ENCODE measurements at regions not wholly inside any gene's neighbourhood (a gene's known extent, or its start where the extent isn't known, plus 50 kb on each side); places are given as distances from the start of the nearest gene placed in this dataset.
"Not testable (repeated sequence)": the region's sequence is repeated elsewhere in the genome, so short reads cannot be mapped to it uniquely, and the experiment has no call there.

DNA sequence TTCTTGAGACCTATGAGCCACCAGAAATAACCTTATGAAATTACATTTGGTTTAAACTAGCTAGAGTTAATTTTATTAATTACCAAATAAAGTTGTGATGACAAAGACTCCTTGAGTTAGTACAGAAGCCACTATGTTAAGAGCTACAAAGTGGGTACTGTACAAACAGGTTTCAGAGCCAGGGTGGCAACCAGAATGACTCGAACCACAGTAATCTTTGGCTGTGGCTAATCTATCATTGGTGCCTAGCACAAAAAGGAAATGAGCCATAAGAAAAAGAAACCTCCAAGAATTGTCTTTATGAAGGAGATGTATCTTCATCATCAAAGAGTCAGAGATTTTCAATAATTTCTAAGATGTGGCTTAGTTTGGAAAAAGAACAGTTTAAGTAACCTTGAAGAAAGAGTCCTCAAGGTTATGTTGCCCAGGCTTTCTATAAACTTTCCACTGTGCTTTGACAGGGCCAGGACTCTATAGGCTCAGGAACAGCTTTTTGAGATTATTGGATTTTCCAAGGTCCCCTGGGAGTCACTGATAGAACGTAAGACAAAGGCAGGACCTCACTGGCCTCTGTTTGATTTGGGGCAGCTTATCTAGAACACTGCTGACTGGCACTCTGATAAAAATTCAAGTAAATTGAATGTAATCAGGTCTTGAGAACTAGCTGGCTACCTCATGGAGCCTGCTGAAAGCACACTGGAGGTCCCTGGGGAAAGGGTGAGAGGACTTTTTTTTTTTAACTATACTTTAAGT lies 777.7 kb downstream of the STIM2 start:
- no peak for DNase-seq (ENCODE audit: low read depth)

GRCh38 chr4:27643101-27643500 lies 782.5 kb downstream of the STIM2 start:
- no peak for DNase-seq (ENCODE audit: low read depth)

GRCh38 chr4:27648416-27648815 lies 787.8 kb downstream of the STIM2 start:
- no peak for DNase-seq (ENCODE audit: low read depth)

- DNase-seq (ENCODE audit: low read depth), result no peak
Measured at GRCh38 chr4:27662426-27662825, 801.8 kb downstream of the STIM2 start.

DNA sequence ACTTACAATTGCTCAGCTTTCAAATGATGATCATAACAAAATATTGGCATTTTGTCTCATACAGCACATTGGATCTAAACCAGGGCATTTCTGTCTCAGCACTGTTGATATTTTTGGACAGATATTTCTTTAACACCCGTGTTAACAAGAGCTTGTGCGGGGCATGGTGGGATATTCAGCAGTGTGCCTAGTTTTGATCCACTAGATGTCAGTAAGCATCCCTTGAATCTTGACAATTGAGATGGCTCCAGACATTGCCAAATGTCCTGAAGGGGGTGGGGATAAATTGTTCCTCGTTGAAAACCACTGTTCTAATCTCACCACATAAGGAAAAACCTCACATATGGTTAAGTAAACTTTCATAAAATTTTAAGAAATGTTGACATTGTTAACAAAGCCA lies 806.3 kb downstream of the STIM2 start:
- peak; percentile 2 for DNase-seq (ENCODE audit: low read depth)

- no peak for DNase-seq (ENCODE audit: low read depth)
Measured at GRCh38 chr4:27668001-27668400, 807.4 kb downstream of the STIM2 start.

GRCh38 chr4:27678027-27678426 lies 817.4 kb downstream of the STIM2 start:
- no peak for DNase-seq (ENCODE audit: low read depth)

- DNase-seq (ENCODE audit: low read depth), result peak; percentile 48
Measured at GRCh38 chr4:27684610-27685011, 824.0 kb downstream of the STIM2 start.

- DNase-seq (ENCODE audit: low read depth), result no peak
Measured at GRCh38 chr4:27685091-27685490, 824.5 kb downstream of the STIM2 start.

GRCh38 chr4:27685947-27686346 lies 825.3 kb downstream of the STIM2 start:
- DNase-seq (ENCODE audit: low read depth), result no peak

DNA sequence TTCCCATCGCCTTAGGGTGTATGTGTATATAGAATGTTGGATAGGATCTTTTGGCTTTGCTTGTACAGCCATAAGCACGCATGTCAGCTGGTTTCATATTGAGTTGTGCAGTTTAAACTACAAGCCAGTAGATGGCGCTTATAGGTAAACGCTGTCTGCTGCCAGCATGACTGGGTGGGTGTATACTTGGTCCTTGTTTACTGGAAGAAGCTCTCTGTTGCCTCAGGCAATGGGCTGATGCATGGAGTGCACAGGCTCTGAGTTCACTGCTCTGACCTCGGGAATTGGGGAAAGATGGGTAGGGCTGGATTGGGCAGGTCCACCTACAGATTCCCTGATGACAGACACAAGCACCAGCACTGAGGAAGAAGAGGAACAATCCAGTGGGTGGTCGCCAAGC lies 831.5 kb downstream of the STIM2 start:
- peak; percentile 59 for DNase-seq (ENCODE audit: low read depth)

DNA sequence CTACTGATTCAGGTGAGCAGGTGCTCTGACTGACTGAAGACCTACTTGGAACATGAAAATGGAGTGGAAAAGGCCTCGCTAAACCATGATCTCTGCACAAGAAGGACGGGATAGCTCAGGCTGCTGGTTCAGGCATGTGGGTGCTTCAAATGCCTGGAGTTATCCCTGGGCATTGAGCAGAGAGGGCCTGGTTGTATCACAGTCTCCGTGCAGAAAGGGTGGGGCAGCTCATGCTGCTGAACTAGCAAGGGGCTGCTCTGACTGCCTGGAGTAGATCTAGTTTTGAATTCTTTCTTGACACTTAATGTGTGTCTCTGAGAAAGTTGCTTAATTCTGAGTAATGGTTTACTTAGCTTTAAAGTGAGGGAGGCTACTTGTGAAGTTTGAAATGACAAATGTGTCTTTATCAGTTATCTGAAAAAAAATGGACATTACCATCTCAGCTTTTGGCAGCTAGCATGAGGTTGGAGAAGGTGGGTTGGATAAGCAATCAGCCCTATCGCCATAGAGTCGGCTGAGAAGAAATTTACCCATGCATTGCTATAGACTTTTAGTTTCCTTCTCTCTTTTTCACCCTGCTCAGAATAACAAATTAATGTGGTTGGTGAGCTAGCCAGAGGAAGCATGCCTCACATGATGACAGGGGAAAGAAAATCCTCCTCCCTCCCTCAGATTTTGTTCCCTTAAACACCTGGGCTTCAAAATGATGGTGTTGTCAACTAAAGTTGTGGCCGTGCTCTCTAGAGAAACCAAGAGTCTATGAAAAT lies 832.4 kb downstream of the STIM2 start:
- DNase-seq (ENCODE audit: low read depth), result no peak

- DNase-seq (ENCODE audit: low read depth), result not testable (repeated sequence)
Measured at GRCh38 chr4:27696257-27696656, 835.6 kb downstream of the STIM2 start.

DNA sequence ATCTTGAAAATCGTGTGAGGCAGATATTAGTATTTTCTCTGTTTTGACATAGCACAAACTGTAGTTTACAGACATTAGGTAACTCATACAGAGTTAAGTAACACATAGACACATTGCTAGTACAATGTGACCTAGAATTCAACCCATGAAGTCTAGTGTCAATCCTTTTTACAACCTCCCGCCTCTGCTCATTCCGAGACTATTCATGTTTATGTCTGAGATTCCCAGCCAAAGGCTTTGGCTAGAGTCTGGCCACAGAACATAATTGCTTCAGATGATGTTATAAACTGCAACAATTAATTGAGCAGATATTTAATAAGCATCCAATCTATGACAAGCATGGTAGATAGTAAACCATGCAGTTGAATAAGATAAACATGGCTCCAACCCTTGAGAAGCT lies 841.0 kb downstream of the STIM2 start:
- DNase-seq (ENCODE audit: low read depth), result no peak

GRCh38 chr4:27702730-27703431 lies 842.2 kb downstream of the STIM2 start:
- peak; percentile 10 for DNase-seq (ENCODE audit: low read depth)

DNA sequence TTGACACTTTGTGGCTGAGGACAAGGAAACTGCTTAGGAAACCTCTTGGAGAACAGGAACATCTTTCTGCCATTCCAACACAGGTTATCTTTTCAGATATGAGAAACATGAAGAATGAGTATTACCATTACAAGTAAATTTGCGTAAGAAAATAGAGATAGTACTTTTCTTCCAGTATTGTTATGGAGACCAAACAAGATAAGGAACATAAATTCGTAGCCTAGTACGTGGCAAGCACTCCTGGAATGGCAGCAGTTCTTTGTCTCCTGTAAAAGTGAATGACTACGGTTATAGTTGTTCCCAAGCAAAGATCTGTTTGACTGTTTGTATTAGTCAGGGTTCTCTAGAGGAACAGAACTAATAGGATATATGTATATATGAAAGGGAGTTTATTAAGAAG lies 843.1 kb downstream of the STIM2 start:
- no peak for DNase-seq (ENCODE audit: low read depth)

- no peak for DNase-seq (ENCODE audit: low read depth)
Measured at GRCh38 chr4:27711041-27711440, 850.4 kb downstream of the STIM2 start.

DNA sequence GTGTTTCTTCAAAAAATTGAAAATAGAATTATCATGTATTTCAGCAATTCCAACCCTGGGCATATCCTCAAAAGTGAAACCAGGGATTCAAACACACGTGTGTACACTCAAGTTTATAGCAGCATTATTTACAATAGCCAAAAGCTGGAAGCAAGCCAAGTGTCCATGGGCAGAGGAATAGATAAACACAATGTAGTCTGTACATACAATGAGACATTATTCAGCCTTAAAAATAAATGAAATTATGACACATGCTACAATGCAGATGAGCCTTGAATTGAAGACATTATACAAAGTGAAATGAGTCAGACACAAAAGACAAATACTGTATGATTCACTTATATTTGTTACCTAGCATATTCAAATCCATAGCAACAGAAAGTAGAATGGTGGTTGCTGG lies 853.4 kb downstream of the STIM2 start:
- no peak for DNase-seq (ENCODE audit: low read depth)

DNA sequence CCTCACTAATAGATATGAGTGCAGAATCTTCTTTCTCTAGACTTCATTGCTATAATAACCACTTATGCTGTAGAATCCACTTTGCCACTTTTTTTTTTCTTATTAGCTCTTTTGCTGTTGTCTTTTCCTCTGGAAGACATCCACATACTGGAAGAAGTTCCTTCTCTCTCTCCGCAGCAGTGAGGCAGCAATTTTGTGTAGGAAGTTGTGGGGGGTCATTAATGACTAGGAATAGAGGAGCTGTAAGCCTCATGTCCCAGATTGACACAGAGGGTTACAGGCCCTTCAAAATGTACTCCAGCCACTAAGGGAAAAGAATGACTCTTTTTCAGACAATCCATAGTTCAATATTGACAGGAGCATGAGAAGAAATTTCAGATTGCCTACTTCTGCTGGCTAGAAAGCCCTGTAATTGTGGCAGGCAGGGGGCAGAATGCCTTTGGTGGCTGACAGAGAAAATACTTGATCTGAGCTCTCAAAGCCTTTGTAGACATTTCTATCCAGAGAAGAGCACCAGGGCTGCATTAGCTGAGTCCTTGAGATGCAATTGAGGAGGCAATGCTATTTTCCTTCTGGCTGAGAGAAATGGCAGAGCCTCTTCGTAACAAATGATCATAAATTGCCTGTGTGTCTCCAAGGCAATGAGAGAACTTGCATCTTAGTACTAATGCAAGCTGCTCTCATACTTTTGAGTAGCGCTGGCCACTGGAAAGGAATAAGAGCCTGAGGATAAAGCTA lies 856.2 kb downstream of the STIM2 start:
- DNase-seq (ENCODE audit: low read depth), result no peak

GRCh38 chr4:27717431-27717755 lies 856.8 kb downstream of the STIM2 start:
- DNase-seq (ENCODE audit: low read depth), result no peak

DNA sequence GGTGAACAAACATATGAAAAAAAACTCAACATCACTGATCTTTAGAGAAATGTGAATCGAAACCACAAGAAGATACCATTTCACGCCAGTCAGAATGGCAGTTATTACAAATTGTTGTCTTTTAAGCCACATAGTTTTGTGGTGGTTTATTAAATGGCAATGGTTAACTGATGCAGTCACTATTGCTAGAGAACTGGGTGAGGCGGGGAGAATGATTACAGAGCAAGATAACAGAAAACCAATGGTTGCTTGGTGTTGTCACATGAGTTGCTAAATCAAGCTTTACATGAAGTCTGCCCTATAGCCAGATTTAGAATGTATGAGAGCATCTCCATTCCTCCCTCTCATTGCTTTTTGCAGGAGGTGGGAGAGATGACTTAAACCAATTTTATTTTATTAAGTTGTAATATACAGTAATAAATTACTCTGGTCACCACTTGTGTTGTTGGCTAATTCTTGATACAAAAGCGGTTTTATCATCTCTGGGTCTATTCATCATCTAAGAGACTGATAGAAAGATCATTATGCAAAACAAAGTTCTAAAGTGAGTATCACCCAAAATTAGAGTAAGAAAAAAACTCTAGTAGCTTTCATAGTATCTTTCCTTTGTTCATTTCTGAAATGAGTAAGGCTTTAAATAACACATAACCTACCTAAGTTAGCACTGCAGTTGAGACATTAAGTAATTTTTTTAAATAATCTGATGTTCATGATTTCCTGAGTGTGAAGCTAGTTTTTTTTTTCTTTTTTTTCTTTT lies 859.5 kb downstream of the STIM2 start:
- no peak for DNase-seq (ENCODE audit: low read depth)

GRCh38 chr4:27721193-27721592 lies 860.6 kb downstream of the STIM2 start:
- no peak for DNase-seq (ENCODE audit: low read depth)
